ENCODE measurements at regions not wholly inside any gene's neighbourhood (a gene's known extent, or its start where the extent isn't known, plus 50 kb on each side); places are given as distances from the start of the nearest gene placed in this dataset.
"Not testable (repeated sequence)": the region's sequence is repeated elsewhere in the genome, so short reads cannot be mapped to it uniquely, and the experiment has no call there.

DNA sequence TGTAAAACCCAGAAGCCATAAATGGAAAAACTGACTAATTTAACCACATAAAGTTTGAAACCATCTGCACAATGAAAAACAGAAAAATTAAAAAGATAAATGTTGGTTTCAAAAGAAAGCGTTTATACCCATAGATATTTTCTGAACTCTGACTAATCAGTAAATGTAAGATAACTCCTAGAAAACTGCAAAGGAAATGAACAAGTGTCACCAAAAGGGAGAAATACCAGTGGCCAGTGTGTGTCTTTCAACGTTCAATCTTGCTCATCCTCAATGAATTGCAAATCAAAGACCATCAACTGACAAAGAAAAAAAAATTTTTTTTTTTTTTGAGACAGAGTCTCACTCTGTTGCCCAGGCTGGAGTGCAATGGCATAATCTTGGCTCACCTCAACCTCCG lies 180.1 kb downstream of the SYK start:
- no peak for DNase-seq

DNA sequence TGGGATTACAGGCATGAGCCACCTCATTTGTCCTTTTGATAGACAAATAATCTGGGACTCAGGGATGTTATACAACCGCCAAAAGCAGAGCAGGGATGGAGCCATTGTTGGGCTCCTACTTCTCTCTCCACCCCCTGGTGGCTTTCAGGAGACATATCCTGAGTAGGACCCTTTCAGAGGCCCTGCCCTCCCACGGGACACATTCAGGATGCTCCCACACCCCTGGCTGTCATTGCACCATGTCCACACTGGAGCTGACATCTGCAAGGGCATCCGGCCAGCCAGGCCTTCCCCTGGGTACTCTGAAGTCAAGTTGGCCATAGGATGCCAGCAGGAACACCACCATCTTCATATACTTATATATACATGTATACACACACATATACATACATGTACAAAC lies 181.8 kb downstream of the SYK start:
- DNase-seq: no peak

DNA sequence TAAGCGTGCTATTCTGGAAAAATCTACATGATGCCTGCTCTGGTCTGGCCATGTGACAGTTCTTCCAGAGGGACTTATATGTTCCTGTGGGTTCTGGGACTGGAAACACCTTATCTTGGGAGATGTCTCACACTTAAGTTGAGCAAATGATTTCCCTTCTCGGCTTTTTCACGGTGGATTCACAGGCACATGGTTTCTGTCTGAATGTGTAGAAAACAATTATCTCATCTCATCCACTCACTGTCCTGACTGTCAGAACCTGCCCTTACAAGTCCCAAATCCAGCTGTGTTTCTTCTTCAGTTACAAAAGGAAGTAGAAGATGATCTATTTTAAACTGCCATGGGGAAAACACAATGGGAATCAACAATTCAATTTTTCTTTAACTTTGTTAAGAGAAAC lies 184.0 kb downstream of the SYK start:
- no peak for DNase-seq

DNA sequence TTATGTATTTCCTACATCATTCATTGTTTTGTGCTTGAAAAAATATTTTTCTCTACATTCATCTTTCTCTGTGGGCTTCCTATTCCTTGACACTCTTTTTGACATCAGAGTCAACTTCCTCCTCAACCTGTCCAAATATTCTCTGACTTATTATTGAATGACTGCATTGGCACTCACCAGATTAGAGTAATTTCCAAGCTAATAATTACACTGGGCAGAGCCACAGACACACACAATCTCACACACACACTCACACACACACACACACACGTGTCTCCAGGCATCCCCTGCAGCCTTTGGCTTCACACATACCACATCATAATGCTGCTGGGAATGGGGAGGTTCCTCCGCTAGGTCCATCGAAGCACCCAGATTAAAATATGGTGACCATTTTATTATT lies 184.5 kb downstream of the SYK start:
- DNase-seq: no peak

DNA sequence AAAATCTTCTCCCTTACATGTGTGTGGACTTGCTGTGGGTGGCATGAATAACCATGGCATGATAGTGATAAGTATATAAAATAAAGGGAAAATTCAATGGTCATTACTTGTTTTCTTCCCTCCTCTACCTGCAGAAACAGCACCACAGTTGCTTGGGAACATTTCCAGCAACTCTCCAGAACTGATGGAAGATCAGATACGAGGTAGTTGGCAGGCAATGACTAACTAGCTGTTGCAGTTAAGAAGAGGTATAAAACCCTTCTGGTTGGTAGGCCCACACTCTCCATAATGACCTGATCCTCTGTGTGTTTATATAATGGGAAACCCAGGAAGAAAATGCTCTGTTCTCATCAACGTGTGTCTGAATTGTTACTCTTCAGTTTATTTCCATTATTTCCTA lies 185.9 kb downstream of the SYK start:
- DNase-seq: no peak

DNA sequence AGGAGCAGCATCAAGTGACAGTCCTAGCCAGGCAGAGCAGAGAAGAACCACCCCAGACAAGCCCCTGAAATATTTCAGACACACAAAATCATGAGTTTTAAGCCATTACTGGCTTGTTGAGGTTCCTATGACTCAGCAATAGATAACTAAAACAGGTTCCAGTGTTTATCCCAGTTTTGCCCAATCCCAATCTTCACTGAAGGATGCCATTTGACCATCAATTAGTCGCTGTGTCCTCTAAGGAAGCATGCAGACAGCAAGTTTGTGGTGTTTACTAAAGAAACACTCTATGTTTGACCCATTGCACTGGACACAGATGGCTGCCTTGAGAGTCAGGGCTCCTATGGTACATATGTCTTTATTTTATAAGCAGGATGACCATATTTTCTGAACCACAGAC lies 186.7 kb downstream of the SYK start:
- no peak for DNase-seq

DNA sequence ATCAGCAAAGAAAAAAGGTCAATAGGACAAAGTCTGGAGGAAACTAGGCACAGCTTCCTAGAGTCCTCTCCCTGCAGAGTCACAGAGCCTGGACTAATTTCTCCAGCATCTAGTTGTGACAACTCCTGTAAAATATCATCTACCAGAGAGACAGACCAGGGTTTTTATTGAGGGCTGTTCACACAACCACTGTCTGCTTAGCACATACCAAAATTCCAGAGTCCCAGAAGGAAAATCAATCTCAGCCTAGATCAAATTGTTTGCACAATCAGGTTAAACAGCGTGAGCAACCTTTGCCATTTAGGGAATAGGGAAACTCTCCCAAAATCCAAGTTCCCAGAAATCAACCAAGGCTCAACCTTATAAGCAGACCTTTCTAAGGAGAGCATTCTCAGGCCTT lies 190.3 kb downstream of the SYK start:
- DNase-seq: no peak

DNA sequence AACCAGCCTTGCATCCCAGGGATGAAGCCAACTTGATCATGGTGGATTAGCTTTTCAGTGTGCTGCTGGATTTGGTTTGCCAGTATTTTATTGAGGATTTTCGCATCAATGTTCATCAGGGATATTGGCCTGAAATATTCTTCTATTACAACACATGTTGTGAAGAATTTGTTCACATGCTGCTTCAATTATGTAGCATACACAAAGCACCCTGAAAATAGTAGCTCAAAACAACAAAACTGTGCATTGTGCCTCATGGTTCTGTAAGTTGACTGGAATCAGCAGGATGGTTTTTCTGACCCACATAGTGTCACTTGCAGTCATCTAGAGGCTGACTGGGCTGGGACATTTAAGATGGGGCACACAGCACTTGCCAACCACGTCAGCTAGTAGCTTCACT lies 193.9 kb downstream of the SYK start:
- no peak for DNase-seq

DNA sequence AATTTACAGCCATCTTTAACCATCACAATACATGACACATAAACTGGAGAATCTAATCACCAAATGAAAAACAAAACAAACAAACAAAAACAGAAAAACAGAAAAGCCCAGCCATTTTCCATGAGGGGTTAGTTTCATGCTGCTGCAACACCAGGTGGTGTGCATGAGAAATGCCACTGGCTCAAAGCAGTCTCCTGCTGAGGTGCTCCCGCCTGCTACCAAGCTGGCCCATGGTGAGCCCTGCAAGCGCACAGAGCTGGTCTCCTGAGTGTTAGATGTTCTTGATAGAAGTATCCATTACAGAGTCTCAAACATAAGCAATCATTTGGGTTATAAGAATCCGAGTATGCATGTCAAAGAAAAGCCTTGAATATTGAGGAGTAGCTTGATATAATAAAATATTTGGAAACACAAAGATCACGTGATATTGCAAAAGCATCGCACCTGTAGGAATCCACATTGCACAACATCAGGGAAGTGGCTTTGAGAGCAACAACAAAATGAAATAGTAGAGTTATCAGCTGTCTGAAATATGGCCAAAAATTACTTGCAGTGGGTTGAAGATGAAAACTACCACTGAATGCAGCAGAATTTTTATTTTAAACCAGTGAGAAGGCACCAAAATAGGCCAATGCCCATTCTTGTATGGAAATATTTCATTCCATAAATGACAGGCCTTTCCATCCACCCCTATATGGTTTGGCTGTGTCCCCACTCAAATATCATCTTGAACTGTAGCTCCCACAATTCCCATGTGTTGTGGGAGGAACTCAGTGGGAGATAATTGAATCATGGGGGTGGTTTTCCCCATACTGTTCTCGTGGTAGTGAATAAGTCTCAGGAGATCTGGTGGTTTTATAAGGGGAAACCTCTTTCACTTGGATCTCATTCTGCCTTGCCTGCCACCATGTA lies 194.8 kb downstream of the SYK start:
- DNase-seq: no peak

DNA sequence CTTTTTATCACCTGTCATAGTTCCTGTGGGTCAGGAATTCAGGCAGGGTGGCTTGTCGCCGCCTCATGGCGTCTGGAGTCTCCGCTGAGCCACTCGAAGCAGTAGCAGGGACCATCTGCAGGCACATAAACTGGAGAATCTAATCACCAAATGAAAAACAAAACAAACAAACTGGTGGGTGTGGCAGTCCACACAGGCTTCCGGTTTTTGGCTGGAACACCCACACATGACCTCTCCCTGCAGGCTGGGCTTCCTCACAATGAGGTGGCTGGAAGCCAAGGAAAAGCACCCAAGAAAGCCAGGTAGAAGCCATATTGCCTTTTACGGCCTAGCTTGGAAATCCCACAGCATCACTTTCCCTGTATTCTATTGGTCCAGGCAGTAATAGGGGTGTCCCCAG lies 197.0 kb downstream of the SYK start:
- DNase-seq: no peak

DNA sequence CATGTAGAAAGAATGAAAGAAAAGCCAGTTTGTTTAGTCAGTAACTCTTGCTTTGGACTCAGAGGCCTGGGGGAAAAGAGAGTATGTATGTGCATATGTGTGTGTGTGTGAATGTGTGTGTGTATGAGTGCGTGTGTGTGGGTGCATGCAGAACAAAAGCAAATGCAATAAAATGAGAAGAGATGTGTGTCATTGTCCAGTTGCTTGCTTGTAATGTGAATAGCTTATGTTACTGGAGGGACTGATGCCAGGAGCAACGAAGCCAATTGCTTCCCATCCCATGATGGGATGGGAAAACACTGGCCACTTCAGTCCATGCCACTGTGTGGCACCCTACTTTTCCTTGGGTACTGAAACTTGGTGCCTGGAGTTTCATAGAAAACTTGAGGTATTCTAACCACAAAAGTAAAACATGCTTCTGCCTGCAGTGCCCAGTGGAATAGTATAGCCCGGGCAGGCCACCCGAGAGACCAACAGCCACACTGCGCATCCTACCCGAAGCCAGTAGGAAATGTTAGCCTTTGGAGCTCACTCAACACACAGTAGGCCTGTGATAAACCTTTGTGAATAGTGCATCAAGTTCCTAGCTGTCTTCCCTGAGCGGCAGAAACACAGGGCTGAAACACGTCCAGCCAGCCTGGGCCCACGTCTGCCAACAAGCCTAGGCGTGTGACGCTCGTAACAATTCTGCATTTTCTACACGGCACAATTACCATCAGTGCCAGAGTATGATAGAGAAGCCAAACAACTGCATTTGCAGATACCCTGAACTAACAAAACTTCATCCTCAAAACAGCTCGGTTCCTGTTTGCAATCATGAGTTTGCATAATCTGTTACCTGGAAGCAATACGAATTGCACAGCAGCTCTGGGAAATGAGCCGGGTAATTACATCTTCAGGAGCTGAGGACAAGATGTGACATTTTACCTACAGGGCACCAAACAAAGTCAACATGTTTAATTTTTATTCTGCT lies 198.1 kb downstream of the SYK start:
- no peak for DNase-seq

DNA sequence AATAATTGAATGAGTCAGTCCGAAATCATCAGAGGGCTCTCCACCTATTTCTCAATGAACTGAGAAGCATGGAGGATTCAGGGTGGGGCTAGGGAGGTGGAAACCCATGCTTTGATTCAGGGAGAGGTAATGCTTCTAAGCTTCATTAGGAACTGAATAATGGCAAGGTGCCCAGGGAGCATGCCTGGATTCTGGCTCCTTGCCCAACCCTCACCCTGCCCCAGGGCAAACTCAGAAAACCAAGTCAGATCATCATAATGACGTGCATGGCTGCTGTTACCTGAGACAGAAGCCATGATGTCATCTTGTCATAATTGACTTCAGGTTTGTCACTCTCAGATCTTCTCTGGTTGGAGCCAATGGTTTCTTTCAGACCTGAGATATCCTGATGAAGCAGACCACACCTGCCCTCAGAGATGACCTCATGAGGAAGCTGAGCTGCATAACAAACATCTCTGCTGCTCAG lies 199.6 kb downstream of the SYK start:
- DNase-seq: no peak

DNA sequence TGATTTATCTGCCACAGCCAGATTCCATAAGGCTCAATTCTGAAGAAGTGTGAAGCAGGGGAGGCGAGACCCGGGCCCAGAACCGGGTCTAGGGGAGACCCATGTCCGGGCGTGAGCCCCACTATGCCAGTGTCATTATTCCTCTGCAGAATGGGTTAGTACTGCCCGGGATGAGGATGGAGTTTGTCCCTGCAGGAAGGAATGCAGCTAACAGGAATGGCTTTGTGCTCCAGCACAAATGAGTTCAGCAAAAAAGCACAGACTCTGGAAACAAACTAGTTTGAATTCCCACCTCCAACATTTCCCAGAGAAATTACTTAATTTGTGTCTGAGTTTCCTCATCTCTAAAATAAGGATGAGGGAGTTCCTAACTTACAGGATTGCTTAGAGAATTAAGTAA lies 202.9 kb downstream of the SYK start:
- no peak for DNase-seq

DNA sequence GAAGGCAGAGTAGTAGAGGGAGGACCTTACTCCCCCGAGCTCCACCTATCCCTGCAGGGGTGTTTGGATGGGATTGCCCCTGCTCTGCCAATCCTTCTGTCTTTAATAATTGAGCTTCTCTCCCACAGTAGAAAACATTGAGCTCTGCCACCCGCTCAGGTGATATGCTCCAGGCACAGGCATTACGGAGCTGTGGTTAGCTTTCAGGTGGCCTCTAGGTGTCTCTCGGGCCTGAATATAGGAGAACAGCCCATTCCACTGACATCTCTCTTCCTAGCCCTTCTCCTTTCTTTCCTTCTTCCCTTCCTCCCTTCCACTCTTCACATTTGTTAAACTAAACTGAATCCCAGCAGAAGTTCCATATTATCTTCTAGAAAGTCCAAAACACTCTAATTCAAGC lies 203.4 kb downstream of the SYK start:
- DNase-seq: no peak

DNA sequence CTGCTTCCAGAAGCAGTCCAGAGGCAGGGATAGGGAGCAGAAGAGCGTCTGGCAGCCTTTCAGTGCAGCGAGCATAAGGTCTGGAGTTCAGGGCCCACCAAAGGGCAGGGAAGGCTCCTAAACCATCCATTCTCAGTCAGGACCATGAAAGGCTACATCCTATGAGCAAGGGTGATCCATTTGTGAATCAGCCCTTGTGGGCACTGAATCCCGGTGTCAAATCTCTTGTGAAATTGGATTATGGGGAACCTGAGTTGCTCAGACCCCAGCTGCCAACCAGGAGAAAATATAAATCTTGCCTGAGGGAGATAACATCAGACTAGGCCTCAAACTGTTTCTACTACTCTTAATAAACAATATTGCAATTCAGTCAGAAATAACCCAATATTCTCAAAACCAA lies 204.4 kb downstream of the SYK start:
- no peak for DNase-seq

DNA sequence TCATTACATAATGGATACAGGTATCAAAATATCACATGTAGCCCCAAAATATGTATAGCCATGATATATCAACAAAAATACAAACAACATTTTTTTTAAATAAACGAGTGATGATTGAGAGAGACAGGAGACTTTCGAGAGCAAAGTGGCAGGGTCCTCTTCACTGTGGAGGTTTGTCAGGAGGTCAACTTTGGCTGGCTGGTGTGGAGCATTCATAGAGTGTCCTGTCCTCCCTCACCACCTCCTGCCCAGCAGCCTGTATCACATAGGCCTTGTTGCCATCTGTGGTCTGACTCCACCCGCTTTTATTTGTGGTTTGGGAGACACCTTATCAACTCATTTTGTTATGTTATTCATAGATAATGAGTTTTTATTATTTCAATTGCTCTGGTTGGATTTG lies 206.9 kb downstream of the SYK start:
- no peak for DNase-seq

DNA sequence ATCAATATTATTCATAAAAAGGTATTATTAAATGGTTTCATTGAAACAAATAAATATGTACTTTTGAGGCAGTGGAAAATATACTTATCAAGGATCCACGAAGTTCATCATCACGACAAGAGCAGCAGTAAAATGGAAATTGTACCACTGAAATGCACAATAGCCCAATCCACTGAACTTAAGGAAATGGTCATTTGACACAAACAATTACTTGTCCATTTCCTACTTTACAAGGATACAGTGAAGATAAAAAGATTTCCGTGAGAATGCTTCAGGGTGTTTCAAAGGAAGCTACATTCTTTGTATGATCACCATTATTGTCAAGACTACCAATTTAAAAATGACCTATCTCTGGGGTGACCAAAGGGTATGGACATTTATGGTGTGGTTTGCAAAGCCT lies 210.3 kb downstream of the SYK start:
- DNase-seq: no peak

DNA sequence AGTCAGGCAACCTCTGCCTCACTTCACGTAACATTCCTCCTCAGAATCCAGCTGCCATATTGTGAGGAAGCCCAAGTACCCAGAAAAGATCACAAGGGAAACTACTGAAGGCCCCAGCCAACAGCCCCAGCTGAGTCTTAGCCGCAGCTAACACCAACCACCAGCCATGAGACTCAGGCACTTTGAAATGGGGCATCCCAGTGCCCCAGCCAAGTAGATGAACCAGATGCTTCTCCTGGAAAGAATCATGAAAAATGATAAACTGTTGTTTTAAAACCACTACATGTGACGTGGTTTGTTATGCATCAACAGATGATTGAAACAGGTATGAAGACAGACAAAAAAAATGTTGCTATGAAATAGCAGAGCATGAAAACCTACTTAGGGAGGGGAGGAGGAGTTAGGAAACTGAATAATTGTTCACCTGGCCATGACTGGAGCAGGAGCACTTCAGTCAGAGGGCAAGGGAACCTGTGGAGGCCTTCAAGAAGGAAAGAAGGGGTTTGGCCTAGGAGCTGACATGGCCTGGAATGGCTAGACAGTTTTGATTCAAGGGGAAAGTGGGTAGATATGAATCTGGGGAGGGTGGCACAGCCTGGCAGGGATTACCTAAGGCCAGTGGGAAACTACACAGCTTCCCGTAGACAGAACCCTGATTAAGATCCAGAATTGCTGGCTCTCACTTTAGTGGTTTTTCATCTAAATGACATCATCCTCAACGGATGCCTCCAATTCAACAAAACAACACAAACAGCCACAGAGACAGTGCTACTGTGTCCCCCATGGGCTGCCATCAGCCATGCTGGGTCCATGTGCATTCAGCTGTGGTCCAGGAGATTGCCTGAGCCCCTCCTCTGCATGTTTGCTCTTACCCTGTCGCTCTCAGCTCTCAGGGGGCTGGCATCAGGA lies 211.6 kb downstream of the SYK start:
- DNase-seq: no peak

DNA sequence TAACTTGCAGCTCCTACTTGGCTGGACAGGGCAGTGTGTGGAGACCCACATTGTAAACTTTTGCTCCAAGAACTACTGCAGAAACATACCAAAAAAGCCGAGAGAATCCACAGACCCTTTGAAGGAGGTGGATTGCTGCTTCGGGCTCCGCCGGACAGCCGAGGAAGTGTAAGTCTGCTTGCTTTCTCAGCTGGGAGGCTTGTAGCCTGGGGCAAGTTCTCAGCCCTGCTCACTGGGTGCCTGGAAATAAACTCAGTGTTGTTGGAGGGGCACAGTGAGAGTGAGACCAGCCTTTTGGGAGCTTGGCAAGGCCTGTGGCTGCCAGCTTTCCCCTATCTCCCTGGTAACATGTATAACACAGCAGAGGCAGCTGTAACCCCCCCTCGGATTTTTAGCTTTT lies 215.6 kb downstream of the SYK start:
- no peak for DNase-seq

DNA sequence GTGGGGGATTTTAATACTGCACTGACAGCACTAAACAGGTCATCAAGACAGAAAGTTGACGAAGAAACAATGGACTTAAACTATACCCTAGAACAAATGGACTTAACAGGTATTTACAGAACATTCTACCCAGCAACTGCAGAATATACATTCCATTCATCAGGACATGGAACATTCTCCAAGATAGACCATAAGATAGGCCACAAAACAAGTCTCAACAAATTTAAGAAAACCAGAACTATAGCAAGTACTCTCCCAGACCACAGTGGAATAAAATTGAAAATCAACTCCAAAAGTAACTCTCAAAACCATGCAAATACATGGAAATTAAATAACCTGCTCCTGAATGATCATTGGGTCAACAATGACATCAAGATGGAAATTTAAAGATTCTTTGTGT lies 218.3 kb downstream of the SYK start:
- not testable (repeated sequence) for DNase-seq

DNA sequence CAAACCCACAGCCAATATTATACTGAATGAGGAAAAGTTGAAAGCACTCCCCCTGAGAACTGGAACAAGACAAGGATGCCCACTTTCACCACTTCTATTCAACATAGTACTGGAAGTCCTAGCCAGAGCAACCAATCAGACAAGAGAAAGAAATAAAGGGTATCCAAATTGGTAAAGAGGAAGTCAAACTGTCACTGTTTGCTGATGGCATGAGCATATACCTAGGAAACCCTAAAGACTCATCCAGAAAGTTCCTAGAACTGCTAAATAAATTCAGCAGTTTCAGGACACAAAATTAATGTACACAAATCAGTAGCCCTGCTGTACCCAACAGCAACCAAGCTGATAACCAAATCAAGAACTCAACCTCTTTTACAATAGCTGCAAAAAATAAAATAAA lies 220.0 kb downstream of the SYK start:
- not testable (repeated sequence) for DNase-seq

DNA sequence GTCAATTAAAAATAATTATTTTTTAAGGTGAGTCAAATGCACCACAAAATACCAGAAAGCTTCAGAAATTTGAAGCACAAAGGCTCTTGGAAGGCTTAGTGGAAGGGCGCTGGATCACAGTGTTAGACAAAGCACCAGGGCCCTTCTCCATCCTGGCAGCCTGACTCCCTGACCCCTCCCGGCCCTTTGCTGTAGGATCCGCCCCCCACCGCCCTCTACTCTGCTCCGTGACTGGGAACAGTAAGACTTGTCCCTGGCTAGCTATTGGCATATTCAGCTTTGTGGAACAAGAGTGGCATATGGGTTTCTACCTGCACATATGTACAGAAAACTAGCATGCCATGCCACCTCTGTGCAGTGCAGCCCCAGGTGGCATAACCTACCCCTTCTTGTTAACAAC lies 222.1 kb downstream of the SYK start:
- no peak for DNase-seq

DNA sequence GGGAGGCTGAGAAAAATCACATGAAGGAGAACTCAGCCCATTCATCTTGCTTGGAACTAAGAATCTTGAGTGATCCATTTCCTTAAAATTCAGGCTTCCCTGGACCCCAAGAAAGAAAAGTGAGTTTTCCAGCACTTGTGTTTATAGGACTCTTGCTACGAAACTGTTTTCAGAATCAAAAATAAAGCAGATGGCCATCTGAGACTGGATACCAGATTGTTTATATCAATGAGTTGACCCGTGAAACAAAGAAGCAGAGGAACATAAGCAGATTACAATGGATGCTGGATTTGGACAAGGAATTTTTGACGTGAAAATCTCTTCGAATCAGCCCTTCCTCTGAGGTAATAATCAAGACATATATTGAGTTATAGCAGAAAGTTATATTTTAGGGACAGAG lies 223.2 kb downstream of the SYK start:
- peak; percentile 18 for DNase-seq
